DMS153 (cell line): ENCODE measurements at regions not wholly inside any gene's neighbourhood (a gene's known extent, or its start where the extent isn't known, plus 50 kb on each side); places are given as distances from the start of the nearest gene placed in this dataset.
"Not testable (repeated sequence)": the region's sequence is repeated elsewhere in the genome, so short reads cannot be mapped to it uniquely, and the experiment has no call there.

Experiments
- DNase-seq: peaks from one replicate; lab custom pipeline; 2025; lab: John Stamatoyannopoulos, UW

- no peak for DNase-seq
Measured at GRCh38 chr9:2395814-2396612, 225.6 kb upstream of the VLDLR start.

GRCh38 chr9:2396622-2397285 is 224.8 kb upstream of the VLDLR start:
- no peak for DNase-seq

GRCh38 chr9:2397875-2398274 is 223.7 kb upstream of the VLDLR start:
- not testable (repeated sequence) for DNase-seq

- not testable (repeated sequence) for DNase-seq
Measured at GRCh38 chr9:2401746-2402145, 219.8 kb upstream of the VLDLR start.

GRCh38 chr9:2403701-2404100 is 217.9 kb upstream of the VLDLR start:
- no peak for DNase-seq

GRCh38 chr9:2406252-2406651 is 215.3 kb upstream of the VLDLR start:
- DNase-seq: no peak

DNA sequence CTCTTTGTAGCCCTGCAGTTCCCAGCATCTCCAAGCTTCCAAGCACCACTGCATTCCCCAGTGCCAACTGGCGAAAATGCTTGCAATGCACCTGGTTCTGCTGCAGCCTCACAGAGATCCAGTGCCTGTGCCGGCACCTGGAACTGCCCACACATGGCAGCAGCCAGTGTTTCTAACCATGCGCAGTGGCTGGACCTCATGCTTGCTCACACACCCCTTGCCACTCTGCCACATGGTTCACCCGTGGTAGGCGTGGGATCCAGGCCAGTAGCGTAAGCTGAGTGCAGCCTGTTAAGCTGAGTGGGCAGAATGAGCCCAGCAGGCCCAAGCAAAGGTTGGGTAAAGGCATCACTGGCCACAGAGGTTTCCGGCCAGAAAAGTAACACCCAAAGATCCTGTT is 214.1 kb upstream of the VLDLR start:
- DNase-seq: no peak

DNA sequence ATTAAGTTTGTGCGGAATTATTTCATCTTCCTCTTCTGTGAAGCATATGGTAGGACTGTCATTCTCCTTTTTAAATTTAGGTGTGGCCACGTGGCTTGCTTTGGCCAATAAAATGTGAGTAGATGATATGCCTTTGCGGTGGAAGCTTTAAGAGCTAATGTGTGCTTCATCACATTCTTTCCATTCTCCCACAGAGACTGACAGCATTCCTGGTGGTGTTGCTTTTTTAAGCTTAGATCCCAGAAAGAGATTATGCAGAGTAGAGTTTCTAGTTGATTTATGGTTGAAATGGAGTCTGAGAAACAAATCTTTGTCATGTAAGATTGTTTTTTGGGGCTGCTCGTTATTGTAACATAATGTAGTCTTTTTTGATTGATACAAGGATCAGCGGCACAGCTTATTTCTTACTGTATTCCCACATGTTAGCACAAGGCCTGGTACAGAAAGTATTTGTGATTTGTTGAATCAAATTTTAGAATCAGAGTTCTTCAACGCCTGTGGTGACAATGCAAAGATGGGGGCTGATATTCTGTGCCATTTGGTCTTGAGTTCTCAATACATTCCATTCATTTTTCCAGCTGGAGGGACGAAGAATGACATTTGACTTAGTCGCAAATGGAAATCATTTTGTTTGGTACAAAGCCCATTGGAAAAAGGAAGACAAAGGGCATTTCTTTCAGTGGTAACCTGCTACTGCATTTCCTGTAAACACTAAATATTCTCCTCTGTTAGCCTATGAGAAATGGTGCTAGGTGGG is 209.9 kb upstream of the VLDLR start:
- no peak for DNase-seq

DNA sequence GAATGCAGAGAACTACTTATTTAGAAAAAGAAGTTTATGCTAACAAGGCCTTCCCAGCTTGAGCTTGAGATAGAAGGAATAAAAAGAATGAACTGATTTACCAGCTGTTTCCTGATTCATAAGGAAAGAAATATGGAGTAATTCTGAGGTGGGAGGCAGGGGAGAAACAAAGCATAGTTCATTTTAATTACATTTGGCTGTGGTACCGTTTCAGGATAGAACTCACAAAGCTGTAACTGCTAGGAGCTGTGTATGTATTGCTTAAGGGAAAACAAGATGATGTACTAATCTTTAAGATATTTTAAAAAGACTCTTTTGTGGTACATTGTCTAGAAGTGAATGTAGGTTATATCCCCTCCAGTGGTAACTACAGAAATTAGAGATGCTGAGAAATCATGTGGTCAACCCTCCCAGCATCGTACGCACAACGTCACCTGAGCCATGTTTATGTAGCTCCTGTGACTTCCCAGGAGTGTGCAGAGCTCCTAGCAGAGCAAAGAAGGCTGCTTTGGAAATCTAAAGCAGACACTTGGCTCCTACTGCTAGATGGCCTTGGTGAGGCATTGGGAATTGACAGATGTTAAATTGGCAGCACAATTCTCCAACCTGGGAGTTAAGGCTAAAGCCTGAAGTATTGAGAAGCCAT is 208.3 kb upstream of the VLDLR start:
- no peak for DNase-seq

DNA sequence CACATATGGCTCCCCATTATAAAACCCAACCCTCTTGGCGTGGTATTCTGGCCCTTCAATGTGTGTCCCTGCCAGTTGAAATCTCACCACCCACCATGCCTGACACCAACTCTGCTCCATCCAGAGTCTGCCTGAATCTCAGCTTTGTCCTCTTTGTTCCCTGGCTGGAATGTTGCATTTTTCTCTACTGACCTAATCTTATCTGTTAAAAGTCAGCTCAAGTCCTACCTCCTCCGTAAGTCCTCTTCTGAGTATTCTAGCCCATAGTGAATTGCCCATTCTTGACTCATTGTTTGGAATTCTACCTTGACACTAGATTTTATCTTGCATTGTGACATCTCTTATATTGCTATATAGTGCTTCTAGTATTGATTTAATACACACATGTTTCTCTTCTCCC is 207.1 kb upstream of the VLDLR start:
- DNase-seq: no peak

- DNase-seq: no peak
Measured at GRCh38 chr9:2415326-2415725, 206.3 kb upstream of the VLDLR start.

DNA sequence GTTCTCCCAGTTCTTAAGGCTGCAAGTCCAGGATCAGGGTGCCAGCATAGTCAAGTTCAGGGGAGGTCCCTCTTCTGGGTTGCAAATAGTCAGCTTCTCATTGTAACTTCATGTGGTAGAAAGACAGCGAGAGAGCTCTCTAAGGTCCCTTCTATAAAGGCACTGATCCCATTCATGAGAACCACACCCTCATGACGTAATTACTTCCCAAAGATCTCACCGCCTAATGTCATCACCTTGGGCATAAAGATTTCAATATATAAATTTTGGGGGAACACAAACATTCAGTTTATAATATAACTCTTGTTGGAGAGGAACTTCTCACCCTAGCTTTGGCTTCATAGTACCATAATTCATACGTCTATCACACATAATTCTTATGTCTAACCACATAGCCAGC is 203.9 kb upstream of the VLDLR start:
- no peak for DNase-seq

DNA sequence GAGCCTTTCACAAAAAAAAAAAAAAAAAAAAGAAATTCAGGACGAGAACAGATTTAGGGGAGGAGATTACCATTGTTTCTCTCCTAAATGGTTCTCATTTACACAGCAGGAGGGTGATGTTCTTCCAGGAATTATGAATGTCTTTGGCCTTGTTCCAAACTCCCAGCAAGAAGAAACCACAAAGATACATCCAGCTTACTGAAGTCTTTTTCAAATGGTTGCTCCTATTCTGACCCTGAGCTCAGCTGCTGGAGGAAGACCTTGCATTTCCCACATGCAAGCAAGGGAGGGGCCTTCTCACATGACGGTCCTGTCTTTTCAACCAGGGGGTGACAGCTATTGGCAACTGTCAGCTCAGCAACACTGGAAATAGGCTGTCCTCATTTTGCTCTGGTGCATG is 203.0 kb upstream of the VLDLR start:
- DNase-seq: peak; percentile 46

DNA sequence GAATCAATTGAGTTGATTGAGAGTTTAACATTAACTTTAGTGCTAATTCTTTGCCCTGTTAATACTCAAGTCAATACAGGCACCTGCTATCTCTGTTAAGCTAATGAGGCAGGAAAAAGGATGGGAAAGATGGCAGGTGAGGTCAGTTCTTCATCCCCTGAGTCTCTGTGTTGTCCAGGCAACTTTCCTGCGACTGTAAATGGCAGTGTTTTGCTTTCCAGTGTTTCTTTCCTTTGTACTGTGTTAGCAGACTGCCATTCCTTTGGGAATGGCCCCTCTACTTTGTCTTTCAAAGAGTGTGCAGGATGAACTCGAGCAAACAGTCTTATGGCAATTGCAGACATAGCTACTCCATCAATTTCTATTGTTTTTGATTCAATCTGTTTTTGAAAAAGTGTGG is 202.2 kb upstream of the VLDLR start:
- DNase-seq: no peak

- DNase-seq: peak; percentile 60
Measured at GRCh38 chr9:2420543-2420942, 201.0 kb upstream of the VLDLR start.

GRCh38 chr9:2424619-2425033 is 197.0 kb upstream of the VLDLR start:
- DNase-seq: no peak

GRCh38 chr9:2425676-2426075 is 195.9 kb upstream of the VLDLR start:
- DNase-seq: no peak

- DNase-seq: peak; percentile 99
Measured at GRCh38 chr9:2427120-2427891, 194.3 kb upstream of the VLDLR start.

DNA sequence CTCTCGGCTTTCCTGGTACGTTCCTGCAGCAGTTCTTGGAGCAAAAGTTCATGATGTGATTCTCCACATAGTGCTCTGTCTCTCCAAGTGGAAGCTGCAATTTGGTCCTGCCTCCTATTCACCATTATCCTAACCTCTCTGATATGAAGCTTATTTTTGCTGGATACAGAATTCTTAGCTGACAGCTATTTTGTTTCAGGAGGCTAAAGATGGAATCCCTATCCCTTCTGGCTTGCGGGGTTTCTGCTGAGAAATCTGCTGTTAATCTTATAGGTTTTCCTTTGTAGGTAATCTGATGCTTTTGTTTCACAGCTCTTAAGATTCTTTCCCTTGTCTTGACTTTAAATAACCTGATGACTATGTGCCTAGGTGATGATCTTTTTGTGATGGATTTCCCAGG is 181.6 kb upstream of the VLDLR start:
- no peak for DNase-seq

- not testable (repeated sequence) for DNase-seq
Measured at GRCh38 chr9:2443933-2444332, 177.7 kb upstream of the VLDLR start.

DNA sequence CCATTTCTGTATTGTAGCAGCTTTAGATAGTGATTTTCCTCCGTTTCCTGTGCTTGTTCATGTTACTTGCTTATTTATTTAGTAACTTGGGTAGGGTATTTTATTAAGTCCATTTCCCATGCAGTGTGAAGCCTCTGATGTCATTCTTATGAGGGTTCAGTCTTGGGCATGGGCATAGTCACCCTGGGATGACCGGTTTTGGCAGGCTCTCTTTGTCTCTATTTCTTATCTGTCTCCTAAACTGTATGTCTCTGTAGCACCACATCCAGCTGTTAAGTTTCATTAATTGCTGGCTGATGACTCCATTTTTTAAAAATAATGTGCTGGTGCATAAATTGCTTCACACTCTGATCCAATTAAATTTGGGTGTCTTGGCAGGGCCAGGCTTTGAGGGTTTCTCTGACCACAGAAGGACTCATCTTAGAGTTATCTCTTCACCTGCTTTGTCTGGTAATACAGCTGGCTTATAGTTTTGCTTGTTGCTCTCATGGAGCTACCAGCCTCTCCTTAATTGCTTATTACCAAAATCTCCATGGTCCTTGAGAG is 173.3 kb upstream of the VLDLR start:
- DNase-seq: no peak
